Brain microvascular endothelial cell (primary cell): ENCODE measurements at regions not wholly inside any gene's neighbourhood (a gene's known extent, or its start where the extent isn't known, plus 50 kb on each side); places are given as distances from the start of the nearest gene placed in this dataset.

Experiments
- DNase-seq: peaks from one replicate; pipeline ENCODE4 v3.0.0-alpha.2; 2020
- H3K27ac ChIP-seq: fragments of 250-450 bp; sonication (Bioruptor Pico); 2 replicates; pipeline ENCODE4 v1.5.1; 2020; ENCODE audit warnings: mild to moderate bottlenecking, moderate library complexity
- H3K27me3 ChIP-seq: fragments of 250-450 bp; sonication (Bioruptor Pico); replicated peaks from 2 replicates; pipeline ENCODE4 v1.5.1; 2020; ENCODE audit warnings: mild to moderate bottlenecking
- H3K36me3 ChIP-seq: fragments of 250-450 bp; sonication (Bioruptor Pico); replicated peaks from 2 replicates; pipeline ENCODE4 v1.5.1; 2020; ENCODE audit warnings: mild to moderate bottlenecking
- H3K4me3 ChIP-seq: 2 replicates; pipeline ENCODE4 v1.5.1; 2011; ENCODE audit warnings: low read depth, mild to moderate bottlenecking, control low read depth, low read length, moderate library complexity
- CTCF ChIP-seq: IDR thresholded peaks from 2 replicates; pipeline ENCODE4 v1.5.1; 2011; ENCODE audit warnings: low read depth, mild to moderate bottlenecking, moderate library complexity, low read length, control low read depth, inconsistent platforms; ENCODE audit errors: missing control alignments
- in situ Hi-C: cut with HindIII; loops from 2 replicates; pipeline ENCODE4 v1.10.0; 2017; ENCODE audit warnings: low sequenced_read_pairs, low pct_ligation_motif_present

GRCh38 chr4:14893713-14894112, 108.6 kb upstream of the CPEB2 start:
- no peak for TF ChIP-seq CTCF
- no peak overlapping the region for H3K27ac ChIP-seq
- DNase-seq: no peak
- no peaks in the 10 kb centered on the region for H3K27me3 ChIP-seq
- H3K36me3 ChIP-seq: no peaks in the 10 kb centered on the region
- H3K4me3 ChIP-seq: no peak overlapping the region
- in situ Hi-C loops: no loop called here

DNA sequence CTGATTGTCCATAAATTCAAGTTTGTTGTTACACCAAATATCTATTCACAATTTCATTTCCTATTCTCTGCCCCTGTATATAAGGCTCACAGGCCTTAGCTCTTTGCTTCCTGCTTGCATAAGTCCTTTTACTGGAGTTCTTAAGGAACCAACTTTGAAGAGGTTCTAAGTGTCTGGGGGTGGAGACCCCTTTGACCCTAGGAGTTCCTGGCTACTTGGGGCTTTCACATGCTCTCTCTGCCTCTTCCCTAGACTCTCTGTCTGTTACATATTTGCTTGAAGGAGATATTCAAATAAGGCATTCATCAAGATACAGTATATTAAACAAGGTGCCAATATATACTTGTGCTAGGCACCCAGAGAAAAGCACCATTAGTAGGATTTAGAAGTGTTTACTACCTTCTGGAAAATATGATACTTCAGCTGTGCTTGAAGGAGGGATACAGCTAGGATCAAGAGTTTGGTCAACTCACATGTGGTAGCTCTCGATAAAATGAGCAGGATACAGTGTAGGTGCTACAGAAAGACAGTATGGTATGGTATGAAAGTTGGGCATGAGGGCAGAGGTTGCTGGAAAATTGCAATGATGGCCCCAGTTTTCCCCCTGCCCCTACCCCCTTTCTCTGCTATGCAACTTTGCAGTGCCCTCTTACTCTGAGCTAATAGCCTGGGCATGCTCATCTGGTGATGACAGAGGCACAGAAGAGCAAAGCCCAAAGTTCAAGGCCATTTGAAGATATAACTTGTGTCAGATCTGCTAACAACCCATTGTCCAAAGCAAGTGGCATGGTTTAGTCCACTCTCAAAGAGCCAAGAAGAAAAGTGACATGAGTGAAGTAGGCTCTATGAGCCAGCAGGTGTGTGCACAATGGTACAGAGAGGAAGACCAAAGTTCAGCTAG, 107.6 kb upstream of the CPEB2 start:
- in situ Hi-C loops: no loop called here

GRCh38 chr4:14896656-14897175, 105.6 kb upstream of the CPEB2 start:
- TF ChIP-seq CTCF: no peak
- no peaks in the 10 kb centered on the region for H3K36me3 ChIP-seq
- no peak overlapping the region for H3K4me3 ChIP-seq
- in situ Hi-C loops: no loop called here
- no peaks in the 10 kb centered on the region for H3K27me3 ChIP-seq
- no peak overlapping the region for H3K27ac ChIP-seq
- no peak for DNase-seq

More for the DNA sequence above, 107.6 kb upstream of the CPEB2 start:
- no peak overlapping the region for H3K27ac ChIP-seq
- no peak for TF ChIP-seq CTCF
- no peaks in the 10 kb centered on the region for H3K36me3 ChIP-seq
- no peaks in the 10 kb centered on the region for H3K27me3 ChIP-seq
- no peak overlapping the region for H3K4me3 ChIP-seq
- no peak for DNase-seq

GRCh38 chr4:14897217-14897616, 105.1 kb upstream of the CPEB2 start:
- H3K36me3 ChIP-seq: no peaks in the 10 kb centered on the region
- H3K4me3 ChIP-seq: no peak overlapping the region
- H3K27ac ChIP-seq: no peak overlapping the region
- in situ Hi-C loops: no loop called here
- peak; percentile 36 for TF ChIP-seq CTCF
- H3K27me3 ChIP-seq: no peaks in the 10 kb centered on the region
- peak; percentile 4 for DNase-seq

DNA sequence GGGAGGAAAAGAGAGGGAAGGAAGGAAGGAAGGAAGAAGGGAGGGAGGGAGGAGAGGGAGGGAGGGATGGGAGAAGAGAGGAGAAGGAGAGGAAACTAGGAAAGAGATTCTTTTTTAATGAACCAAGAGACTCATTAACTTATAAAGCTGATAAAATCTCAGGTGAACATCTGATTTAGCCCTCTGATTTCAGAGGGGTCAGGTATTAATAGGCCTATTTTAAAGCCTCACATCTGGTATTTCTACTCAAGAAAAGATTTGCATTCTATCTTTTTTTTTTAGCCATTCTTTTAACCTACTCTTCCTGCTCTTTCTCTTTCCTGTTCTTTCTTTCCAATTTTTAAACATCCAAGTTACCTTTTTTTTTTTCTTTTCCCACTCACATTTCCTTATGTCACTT, 103.3 kb upstream of the CPEB2 start:
- TF ChIP-seq CTCF: no peak
- Histone ChIP-seq H3K36me3 (no peaks in the 10 kb centered on the region), H3K27me3 (no peaks in the 10 kb centered on the region), H3K4me3 (no peak overlapping the region), H3K27ac (no peak overlapping the region)
- in situ Hi-C loops: no loop called here
- no peak for DNase-seq

GRCh38 chr4:14902342-14902741, 99.9 kb upstream of the CPEB2 start:
- no peak for TF ChIP-seq CTCF

More at GRCh38 chr4:14902342-14902741, 99.9 kb upstream of the CPEB2 start:
- Histone ChIP-seq H3K36me3 (no peaks in the 10 kb centered on the region), H3K27me3 (no peaks in the 10 kb centered on the region), H3K27ac (no peak overlapping the region), H3K4me3 (no peak overlapping the region)
- no peak for DNase-seq
- in situ Hi-C loops: no loop called here
